Amniotic stem cell (primary cell): ENCODE measurements at regions not wholly inside any gene's neighbourhood (a gene's known extent, or its start where the extent isn't known, plus 50 kb on each side); places are given as distances from the start of the nearest gene placed in this dataset.

Experiments
- DNase-seq: peaks from one replicate; lab custom pipeline; 2025; lab: John Stamatoyannopoulos, UW

GRCh38 chr18:39749154-39749553 lies 2183.6 kb upstream of the CELF4 start:
- no peak for DNase-seq

- no peak for DNase-seq
Measured at GRCh38 chr18:39748727-39749126, 2183.1 kb upstream of the CELF4 start.

GRCh38 chr18:39746201-39746600 lies 2180.6 kb upstream of the CELF4 start:
- DNase-seq = no peak

GRCh38 chr18:39743463-39743862 lies 2177.9 kb upstream of the CELF4 start:
- DNase-seq = no peak

GRCh38 chr18:39741755-39742466 lies 2176.3 kb upstream of the CELF4 start:
- no peak for DNase-seq

DNA sequence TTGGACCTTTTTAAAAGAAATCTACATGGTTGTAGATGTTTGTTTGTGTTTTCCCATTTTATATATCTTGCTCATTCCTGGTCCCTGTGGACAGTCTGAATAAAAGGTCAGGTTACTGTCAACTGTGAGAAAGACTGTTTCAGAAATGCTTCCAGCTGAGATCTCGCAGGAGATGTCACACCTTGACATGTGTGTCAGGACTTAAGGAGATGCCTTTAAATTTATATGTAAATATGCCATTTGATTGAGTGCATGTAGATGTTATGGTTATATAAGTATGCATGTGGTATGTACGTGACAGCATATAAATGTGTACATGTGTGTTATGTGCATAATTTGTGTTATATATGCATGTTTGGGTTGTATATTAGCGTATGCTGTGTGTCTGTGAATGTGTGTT lies 2172.3 kb upstream of the CELF4 start:
- no peak for DNase-seq

DNA sequence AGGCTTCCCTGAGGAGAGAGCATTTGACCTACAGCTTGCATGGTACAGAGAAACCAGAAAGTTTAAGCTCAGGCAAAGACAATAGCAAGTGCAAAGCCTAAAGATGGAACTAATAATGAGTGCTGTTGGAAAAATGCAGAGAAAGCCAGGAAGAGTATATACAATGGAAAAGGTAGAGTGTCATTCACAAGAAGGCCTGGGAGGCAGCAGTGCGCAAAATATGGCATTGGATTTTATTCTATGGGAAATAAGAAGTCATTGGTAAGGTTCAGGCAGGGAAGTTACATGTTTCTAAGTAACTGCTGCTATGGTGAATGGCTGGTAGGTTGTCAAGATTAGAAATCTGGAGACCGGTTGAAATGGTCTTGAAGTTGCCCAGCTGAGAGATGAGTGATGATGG lies 2167.3 kb upstream of the CELF4 start:
- no peak for DNase-seq

GRCh38 chr18:39730606-39731005 lies 2165.0 kb upstream of the CELF4 start:
- DNase-seq = no peak

- DNase-seq = no peak
Measured at GRCh38 chr18:39724652-39725051, 2159.1 kb upstream of the CELF4 start.

DNA sequence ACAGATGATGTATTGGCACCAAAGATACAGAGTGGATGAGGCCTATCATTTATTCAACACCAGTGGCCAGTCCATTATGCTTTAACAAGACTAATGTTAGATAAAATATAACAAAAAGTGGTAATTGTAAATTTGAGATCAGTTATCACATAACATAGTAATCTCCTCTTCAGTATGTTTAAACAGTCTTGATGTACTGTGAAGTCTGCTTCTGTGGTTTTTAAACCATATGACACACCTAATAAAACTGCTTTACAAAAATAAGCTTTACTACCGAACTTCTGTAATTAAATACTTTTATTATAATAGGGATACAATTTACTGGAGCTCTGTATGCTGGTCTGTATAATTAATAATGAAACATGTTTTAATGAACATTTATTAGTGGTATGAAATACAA lies 2156.1 kb upstream of the CELF4 start:
- no peak for DNase-seq

DNA sequence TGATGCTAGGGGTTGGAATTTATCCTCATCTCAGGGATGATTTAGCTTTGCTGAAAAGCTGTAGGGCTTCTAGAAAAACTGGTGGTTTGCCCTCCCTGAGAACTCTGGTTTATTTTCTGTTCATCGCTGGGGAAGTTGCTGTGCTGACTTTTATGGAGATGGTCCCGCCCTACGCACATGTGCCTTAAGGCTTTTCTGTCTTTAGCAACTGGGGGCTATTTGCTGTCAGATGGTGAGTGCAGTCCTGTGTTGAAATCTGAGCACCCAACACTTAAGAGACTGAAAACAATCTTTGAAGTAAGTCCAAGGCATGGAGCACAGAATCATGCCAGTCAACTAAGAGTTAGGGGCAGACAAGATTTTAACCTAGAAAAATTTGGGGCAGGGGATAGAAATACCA lies 2148.4 kb upstream of the CELF4 start:
- DNase-seq = no peak

DNA sequence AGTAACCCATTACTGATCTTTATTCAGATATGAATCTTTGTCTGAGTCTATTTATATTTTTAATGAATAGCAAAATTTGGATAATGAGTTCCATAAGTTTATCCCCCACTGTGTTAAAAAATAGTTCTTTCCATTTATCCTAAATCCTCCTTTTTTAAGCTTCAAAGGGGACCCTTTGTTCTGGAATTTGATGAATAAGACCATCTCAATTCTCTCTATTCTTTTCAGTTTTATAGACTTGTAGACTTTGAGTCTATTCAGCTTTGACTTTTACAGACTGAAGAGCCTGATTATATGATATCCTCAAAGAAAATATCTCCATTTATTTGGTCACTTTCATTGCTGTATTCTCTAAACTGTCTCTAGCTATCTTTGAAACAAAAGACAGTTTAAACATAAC lies 2146.1 kb upstream of the CELF4 start:
- DNase-seq = no peak

DNA sequence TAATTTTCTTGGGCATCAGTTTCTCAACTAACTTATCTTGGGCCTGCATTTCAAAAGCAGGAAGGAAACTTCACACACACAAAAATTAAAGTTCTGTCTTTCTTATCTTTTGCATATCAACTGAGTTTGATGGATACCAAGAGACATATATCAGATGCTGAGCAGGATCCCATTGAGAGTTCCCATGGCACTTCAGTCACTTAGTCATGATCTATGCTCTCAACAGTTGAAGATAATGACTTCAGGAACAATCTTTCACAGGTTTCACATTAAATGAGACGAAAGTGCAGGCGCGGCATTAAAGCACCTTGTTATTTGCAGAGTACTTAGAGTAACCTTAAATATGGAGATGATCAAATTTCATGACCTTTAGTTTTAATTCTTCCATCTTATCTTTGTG lies 2139.8 kb upstream of the CELF4 start:
- DNase-seq = no peak

DNA sequence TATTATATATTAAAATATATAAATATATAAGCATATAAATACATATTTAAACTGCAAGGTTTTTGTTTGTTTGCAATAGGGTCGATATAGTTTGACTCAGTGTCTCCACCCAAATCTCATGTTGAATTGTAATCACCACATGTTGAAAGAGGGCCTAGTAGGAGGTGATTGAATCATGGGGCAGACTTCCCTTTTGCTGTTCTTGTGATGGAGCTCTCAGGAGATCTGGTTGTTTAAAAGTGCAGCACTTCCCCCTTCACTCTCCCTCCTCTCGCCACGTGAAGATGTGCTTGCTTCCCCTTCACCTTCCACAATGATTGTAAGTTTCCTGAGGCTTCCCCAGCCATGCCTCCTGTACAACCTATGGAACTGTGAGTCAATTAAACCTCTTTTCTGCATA lies 2137.3 kb upstream of the CELF4 start:
- no peak for DNase-seq

DNA sequence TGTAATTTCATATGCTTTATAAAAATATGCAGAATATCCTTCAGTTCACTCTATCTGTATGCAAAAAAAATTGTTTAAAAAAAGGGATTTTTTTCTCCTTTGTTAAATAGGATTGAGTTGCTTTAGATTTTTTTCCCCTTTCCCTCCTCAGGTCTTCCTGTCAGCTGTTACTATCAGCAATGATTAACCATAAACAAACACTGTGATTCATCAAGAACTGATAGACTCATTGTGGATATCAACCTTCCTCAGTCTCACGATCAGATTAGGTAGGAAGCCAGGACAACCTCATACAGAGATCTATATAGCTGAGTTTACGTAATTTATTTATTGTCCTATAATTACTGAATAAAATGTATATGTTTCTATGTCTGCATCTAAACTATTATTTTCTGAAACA lies 2136.2 kb upstream of the CELF4 start:
- DNase-seq = no peak

DNA sequence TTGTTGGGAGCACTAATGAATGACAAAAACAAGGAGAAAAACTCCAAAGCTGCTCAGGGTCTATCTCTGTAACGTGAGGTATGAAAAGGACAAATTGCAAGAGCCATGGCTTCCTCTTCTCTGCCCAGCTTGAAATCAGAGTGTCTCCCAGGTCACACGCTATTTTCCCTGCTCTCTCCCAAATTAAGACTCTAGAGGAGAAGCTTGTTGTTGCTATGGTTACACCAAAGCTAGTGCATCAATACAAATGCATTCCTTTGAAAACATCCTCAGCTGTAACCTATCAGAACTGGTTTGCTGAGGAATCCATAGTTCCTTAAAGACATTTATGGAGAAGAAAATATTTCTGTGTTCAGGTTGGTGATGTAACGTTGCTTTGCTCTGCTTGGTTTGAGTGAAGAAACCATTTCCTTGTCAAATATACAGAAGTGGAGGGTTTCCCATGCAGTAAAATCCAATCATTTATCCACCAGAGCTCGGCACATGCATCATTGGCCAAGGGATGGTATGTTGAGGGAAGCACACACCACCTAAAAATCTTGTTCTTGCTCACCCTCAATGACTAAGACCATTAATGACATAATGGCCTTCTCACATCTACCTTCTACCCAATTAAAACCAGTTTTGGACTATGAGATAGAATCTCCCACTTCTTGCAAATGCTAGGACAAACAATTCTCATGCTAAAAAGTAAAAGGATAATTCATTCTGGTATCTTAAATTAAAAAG lies 2135.6 kb upstream of the CELF4 start:
- no peak for DNase-seq

- DNase-seq = no peak
Measured at GRCh38 chr18:39699340-39699964, 2133.9 kb upstream of the CELF4 start.

GRCh38 chr18:39698436-39698835 lies 2132.8 kb upstream of the CELF4 start:
- DNase-seq = no peak

DNA sequence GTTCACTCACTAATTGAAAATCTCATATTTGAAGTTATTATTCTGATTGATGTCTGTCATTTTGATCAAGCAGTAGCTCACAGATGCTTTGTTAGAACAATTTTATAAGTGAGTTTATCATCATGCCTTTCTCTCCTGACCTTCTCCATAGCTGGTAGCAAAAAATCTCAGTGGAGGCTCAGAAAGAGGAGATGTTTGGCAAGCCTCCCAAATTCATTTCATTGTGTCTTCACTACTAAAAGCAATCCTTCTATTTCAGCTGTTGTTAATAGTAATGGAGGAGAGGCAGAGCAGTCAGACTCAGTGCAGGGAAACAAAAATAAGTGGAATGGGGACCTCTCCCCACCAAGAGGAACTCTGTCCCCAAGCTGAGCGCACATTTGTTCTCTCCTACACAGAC lies 2127.8 kb upstream of the CELF4 start:
- no peak for DNase-seq

DNA sequence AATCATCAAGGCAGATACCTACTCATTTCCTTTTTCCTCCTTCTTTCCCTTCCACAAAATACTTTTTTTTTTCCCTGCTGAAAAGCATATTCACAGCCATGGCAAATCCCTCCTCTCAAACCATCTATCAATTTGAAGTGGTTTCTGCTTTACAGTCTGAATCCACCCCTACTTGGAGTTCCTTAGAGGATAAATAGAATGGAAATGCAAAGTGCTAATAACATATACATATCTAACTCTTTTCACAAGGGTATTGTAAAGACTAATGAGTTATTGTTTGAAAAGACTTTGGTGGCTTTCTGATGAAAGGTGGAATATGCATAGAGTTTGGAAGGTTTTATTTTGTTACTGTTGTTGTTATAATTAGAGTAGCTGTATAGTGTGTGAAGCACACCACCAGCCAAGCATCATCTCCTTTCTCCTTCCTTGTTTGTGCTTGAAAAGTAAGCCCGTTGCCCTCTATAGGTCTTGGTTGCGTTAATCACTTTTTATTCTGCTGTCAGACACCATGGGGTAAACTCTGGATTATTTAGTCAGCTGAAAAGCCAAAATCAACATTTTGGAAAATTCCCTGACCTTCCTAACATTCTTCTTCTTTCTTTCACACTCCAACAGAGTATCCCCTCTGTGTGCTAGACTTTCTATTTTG lies 2126.9 kb upstream of the CELF4 start:
- no peak for DNase-seq

DNA sequence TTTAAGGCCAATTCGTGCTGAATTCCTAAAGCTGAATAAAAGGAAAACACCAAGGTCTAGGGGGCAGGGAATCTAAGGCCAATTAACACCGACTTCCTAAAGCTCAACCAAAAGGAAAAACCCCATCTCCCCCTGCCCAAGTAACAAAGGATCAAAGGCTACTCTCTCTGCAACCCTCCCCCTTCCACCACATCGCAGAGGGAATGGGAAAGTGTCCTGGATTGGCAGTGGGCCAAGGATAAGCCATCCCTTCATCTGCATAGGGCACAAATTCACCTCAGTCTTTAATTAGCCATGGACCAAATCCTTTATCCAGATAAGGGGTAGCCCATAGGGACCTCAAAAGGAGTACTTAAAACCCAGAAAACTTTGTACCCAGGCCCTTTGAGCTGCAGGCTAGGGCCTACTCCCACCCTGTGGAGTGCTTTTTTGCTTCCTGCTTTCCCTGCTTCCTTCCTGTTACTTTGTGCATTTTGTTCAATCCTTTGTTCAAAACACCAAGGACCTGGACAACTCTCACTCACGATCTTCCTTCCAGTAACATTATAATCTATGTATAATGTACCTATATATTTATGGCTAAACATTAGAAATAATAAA lies 2119.8 kb upstream of the CELF4 start:
- DNase-seq = no peak

GRCh38 chr18:39681061-39681460 lies 2115.5 kb upstream of the CELF4 start:
- DNase-seq = no peak

DNA sequence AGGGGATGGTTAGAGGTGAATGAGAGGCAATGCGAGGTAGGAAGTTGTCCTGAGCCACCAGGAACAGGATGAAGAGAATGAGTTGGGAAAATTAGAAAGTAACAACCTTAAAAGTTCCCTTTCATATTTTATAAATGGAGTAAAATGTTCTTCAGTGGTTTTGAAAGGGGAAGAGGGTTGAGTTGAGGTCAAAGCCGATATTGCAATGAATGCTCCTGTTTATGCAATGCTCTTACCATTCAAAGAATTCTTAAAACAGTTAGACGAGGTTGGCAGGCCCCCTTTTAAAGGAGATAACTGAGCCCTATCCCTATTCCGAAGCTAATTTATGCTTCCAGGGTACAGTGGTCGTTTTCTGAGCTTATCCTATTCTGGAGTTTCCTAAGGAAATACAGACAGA lies 2110.3 kb upstream of the CELF4 start:
- no peak for DNase-seq
